GM12892 (cell line): ENCODE measurements at regions not wholly inside any gene's neighbourhood (a gene's known extent, or its start where the extent isn't known, plus 50 kb on each side); places are given as distances from the start of the nearest gene placed in this dataset.

Experiments used
- POLR2A ChIP-seq: IDR thresholded peaks from 2 replicates; pipeline ENCODE4 v1.6.1; 2011; ENCODE audit warnings: low read depth, low read length, control low read depth
- POLR2AphosphoS5 ChIP-seq: IDR thresholded peaks from 2 replicates; pipeline ENCODE4 v1.6.1; 2011; ENCODE audit warnings: low read depth, low read length, control low read depth
- TAF1 ChIP-seq: IDR thresholded peaks from 2 replicates; pipeline ENCODE4 v1.6.1; 2011; ENCODE audit warnings: low read depth, mild to moderate bottlenecking, control low read depth, low read length, borderline replicate concordance

DNA sequence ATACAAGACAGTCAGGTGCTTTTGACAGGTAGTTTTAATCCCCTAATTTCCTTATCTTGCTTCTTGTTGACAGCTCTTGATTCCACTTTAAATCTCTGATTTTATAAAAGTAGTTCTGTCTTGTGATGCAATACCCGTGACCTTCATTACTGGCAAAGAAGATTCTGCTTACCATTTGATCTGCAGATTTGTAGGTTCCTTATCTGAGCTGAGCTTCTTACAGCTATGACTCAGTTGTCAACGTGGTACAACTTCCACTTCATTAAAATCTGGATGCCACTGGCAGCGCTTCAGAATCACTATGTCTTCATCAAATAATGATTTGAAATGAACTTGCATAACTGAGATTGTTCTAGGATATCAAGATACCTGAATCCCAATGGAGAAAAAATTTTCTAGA is 543.6 kb upstream of the B3GALT2 start:
- TF ChIP-seq POLR2A (no peak), TAF1 (no peak), POLR2AphosphoS5 (no peak)
